ENCODE measurements at regions not wholly inside any gene's neighbourhood (a gene's known extent, or its start where the extent isn't known, plus 50 kb on each side); places are given as distances from the start of the nearest gene placed in this dataset.

DNA sequence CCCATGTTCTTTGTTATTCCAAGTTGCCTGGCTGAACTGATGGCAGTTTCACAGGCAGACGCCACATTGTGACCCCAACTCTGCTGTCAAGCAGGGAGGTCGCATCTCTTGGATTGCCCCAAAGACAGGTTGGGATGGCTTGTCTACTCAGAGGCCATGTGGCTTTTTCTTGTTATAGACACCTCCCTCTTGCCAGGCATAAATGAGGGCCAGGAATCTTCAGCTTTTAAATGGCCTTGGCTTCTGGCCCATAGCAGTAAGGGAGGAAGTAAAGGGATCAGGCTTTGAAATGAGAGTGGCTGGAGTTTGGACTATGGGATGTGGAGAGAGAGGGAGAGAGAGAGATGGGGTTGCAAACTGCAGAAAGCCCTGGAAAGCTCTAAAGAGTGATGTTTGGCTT is 215.0 kb downstream of the TBX5 start:
- Histone ChIP-seq H3K36me3 (no peaks in the 10 kb centered on the region), H3K27me3 (no peaks in the 10 kb centered on the region), H3K4me3 (no peak overlapping the region), H3K9me3 (no peaks in the 10 kb centered on the region), H3K27ac (no peak overlapping the region), H3K4me1 (no peaks in the 10 kb centered on the region)
- intact Hi-C loops (cut with DNase I; ENCODE audit: low total_unique reads), result no loop called here
- TF ChIP-seq, protein P1, sequence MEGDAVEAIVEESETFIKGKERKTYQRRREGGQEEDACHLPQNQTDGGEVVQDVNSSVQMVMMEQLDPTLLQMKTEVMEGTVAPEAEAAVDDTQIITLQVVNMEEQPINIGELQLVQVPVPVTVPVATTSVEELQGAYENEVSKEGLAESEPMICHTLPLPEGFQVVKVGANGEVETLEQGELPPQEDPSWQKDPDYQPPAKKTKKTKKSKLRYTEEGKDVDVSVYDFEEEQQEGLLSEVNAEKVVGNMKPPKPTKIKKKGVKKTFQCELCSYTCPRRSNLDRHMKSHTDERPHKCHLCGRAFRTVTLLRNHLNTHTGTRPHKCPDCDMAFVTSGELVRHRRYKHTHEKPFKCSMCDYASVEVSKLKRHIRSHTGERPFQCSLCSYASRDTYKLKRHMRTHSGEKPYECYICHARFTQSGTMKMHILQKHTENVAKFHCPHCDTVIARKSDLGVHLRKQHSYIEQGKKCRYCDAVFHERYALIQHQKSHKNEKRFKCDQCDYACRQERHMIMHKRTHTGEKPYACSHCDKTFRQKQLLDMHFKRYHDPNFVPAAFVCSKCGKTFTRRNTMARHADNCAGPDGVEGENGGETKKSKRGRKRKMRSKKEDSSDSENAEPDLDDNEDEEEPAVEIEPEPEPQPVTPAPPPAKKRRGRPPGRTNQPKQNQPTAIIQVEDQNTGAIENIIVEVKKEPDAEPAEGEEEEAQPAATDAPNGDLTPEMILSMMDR (IDR thresholded peaks at IDR 0.05), result no peak
- TF ChIP-seq POLR2A (IDR thresholded peaks at IDR 0.05), result no peak
- no peak for DNase-seq

- no peak for DNase-seq
- Histone ChIP-seq H3K4me3 (no peak overlapping the region), H3K27ac (no peak overlapping the region), H3K4me1 (no peaks in the 10 kb centered on the region), H3K27me3 (no peaks in the 10 kb centered on the region), H3K9me3 (no peaks in the 10 kb centered on the region), H3K36me3 (no peaks in the 10 kb centered on the region)
- intact Hi-C loops (cut with DNase I; ENCODE audit: low total_unique reads), result no loop called here
- TF ChIP-seq, protein P1 (IDR thresholded peaks at IDR 0.05), result no peak
- no peak for TF ChIP-seq POLR2A (IDR thresholded peaks at IDR 0.05)
Observed at GRCh38 chr12:114189266-114189665, 216.7 kb downstream of the TBX5 start.

GRCh38 chr12:114186241-114187002 is 219.5 kb downstream of the TBX5 start:
- Histone ChIP-seq H3K27me3 (no peaks in the 10 kb centered on the region), H3K27ac (no peak overlapping the region), H3K36me3 (no peaks in the 10 kb centered on the region), H3K9me3 (no peaks in the 10 kb centered on the region), H3K4me1 (no peaks in the 10 kb centered on the region), H3K4me3 (no peak overlapping the region)
- intact Hi-C loops (cut with DNase I; ENCODE audit: low total_unique reads), result no loop called here
- no peak for TF ChIP-seq POLR2A (IDR thresholded peaks at IDR 0.05)
- TF ChIP-seq, protein P1 (IDR thresholded peaks at IDR 0.05), result no peak
- no peak for DNase-seq

- Histone ChIP-seq H3K36me3 (no peaks in the 10 kb centered on the region), H3K27me3 (no peaks in the 10 kb centered on the region), H3K4me1 (no peaks in the 10 kb centered on the region), H3K9me3 (no peaks in the 10 kb centered on the region), H3K27ac (no peak overlapping the region), H3K4me3 (no peak overlapping the region)
- intact Hi-C loops (cut with DNase I; ENCODE audit: low total_unique reads), result no loop called here
- TF ChIP-seq, protein P1 (IDR thresholded peaks at IDR 0.05), result no peak
- no peak for TF ChIP-seq POLR2A (IDR thresholded peaks at IDR 0.05)
- no peak for DNase-seq
Observed at GRCh38 chr12:114185036-114185435, 218.9 kb upstream of the RBM19 start.

GRCh38 chr12:114174326-114174725 is 208.2 kb upstream of the RBM19 start:
- intact Hi-C loops (cut with DNase I; ENCODE audit: low total_unique reads), result no loop called here
- TF ChIP-seq, protein P1 (IDR thresholded peaks at IDR 0.05), result no peak
- no peak for TF ChIP-seq POLR2A (IDR thresholded peaks at IDR 0.05)
- H3K4me3 ChIP-seq, result no peak overlapping the region

More at GRCh38 chr12:114174326-114174725, 208.2 kb upstream of the RBM19 start:
- no peaks in the 10 kb centered on the region for H3K9me3 ChIP-seq
- H3K36me3 ChIP-seq, result no peaks in the 10 kb centered on the region
- H3K27me3 ChIP-seq, result no peaks in the 10 kb centered on the region
- no peaks in the 10 kb centered on the region for H3K4me1 ChIP-seq
- no peak overlapping the region for H3K27ac ChIP-seq
- DNase-seq, result no peak

All from uterus (tissue), 3 donors.